ENCODE measurements at regions not wholly inside any gene's neighbourhood (a gene's known extent, or its start where the extent isn't known, plus 50 kb on each side); places are given as distances from the start of the nearest gene placed in this dataset.

DNA sequence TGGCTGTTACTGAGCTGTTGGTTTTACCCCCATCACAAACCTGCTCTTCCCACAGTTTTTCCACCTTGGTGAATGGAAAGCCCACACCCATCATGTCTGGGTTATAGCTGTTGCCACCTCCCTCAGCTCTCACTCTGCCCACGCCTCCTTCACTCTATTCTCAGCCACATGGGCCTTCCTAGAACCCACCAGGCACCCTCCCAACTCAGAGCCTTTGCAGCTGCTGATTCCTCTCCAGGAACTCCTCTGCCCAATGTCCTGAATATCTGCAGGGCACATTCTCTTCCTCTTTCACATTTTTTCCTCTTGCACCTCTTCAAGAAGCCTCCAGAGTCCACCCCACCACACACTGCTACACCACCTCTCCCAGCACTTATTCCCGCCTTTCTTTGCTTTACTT lies 177.4 kb downstream of the TBXT start:
- Mint-ChIP-seq H3K36me3 (ENCODE audit: low read depth) (no peaks in the 10 kb centered on the region), H3K27ac (no peak overlapping the region), H3K4me1 (peaks cover 11% of the 10 kb centered on the region), H3K4me3 (no peak overlapping the region), H3K9me3 (no peaks in the 10 kb centered on the region), H3K27me3 (peaks cover 40% of the 10 kb centered on the region)
- DNase-seq (no peak), ATAC-seq (no peak)

DNA sequence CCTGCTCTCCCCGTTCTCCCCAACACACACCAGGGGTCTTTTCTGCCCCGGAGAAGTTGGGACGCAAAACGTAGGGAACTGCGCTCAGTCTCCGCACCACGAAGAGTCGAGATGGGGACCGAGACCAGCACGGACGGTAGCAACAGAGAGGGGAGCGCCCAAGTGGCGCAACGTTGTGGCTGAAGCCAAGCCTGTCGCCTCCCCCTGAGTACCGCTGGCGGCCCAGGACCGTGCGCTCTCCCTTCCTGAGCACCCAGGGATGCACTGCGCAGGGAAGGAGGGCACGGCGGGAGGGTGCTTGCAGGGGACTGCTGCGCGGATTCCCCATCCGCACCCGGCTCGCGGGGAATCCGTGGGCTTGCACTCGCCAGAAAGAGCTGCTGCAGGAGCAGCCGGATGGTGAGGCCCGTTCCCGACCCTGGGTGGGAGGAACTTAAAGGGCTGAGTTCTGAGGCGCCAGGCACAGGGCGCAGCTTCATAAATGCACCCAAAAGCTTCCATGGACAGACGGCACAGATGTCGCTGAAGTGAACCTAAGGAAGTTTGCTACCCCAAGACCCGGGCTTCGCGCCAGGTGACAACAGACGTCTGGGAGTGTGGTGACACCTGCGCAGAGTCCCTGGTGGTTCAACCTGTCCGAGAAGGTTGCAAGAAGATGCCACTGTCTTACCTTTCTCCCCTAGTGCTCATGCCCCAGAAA lies 178.7 kb downstream of the TBXT start:
- Mint-ChIP-seq H3K27me3 (peaks cover 43% of the 10 kb centered on the region), H3K4me1 (peaks cover 11% of the 10 kb centered on the region), H3K27ac (no peak overlapping the region), H3K4me3 (no peak overlapping the region), H3K36me3 (ENCODE audit: low read depth) (no peaks in the 10 kb centered on the region), H3K9me3 (no peaks in the 10 kb centered on the region)
- DNase-seq (no peak), ATAC-seq (peak; percentile 10)

DNA sequence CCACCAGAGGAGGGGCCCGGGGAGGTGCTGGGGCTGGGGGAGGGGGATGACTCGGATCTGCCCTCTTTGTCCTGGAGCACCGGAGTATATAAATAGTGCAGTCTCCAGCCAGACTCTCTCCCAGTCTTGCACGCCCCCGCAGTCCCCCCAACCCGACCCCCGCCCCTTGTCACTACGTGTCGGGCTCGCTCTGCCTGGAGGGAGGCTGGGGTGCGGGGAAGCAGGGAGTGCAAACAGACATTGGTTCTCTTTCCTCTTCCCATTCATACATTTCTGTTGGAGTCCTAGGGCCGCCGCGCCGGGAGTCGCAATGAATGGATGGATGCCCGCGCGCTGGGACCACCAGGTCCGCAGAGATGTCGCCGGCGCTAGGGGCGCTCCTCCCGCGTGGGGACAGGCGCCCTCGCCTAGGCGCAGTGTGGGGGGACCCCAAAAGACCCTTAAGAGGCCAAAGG lies 179.3 kb downstream of the TBXT start:
- Mint-ChIP-seq H3K9me3 (no peaks in the 10 kb centered on the region), H3K4me3 (no peak overlapping the region), H3K27ac (no peak overlapping the region), H3K27me3 (peaks cover 46% of the 10 kb centered on the region), H3K36me3 (ENCODE audit: low read depth) (no peaks in the 10 kb centered on the region), H3K4me1 (peaks cover 11% of the 10 kb centered on the region)
- ATAC-seq (no peak), DNase-seq (no peak)

DNA sequence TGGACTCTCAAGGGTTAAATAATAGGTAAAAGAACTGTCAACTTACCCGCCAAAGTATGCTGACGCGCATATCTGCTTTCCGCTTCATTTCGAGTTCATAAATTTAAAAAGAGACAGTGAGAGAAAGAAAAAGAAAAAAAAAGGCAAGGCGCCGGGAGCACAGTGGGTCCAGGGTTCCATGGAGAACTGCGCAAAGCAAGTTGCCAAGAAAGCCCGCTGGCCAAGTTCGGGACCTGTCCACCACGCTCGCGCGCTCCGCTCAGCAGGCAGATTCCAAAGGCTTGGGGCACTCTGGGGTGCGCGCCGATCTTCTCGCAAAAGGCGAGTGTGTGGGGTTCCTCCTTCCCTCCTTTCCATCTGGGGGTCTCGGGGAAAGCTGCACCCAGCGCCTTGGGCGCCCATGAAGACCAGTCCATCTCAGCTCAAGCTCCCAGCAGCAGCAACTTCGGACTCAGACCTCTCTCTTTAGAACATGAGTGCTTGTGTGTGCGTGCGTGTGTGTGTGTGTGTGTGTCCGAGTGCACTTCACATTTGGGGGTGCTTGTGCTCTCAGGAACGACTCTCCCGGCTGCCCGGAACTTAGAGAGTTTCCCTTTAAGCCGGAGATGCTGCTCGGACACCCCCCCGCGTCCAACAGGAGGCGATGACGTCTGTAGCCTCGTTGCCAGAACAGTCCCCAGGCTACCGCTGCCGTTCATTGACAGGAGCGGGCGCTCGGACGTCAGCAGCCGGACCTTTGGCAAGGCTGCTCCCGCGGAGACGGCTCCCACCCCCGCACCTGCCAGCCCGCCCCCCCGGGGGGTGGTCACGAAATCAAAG lies 180.0 kb downstream of the TBXT start:
- peaks cover 46% of the 10 kb centered on the region for H3K27me3 Mint-ChIP-seq
- no peak overlapping the region for H3K4me3 Mint-ChIP-seq
- no peak for DNase-seq
- H3K36me3 Mint-ChIP-seq (ENCODE audit: low read depth), result no peaks in the 10 kb centered on the region
- no peak overlapping the region for H3K27ac Mint-ChIP-seq
- ATAC-seq, result no peak
- peaks cover 11% of the 10 kb centered on the region for H3K4me1 Mint-ChIP-seq
- no peaks in the 10 kb centered on the region for H3K9me3 Mint-ChIP-seq

DNA sequence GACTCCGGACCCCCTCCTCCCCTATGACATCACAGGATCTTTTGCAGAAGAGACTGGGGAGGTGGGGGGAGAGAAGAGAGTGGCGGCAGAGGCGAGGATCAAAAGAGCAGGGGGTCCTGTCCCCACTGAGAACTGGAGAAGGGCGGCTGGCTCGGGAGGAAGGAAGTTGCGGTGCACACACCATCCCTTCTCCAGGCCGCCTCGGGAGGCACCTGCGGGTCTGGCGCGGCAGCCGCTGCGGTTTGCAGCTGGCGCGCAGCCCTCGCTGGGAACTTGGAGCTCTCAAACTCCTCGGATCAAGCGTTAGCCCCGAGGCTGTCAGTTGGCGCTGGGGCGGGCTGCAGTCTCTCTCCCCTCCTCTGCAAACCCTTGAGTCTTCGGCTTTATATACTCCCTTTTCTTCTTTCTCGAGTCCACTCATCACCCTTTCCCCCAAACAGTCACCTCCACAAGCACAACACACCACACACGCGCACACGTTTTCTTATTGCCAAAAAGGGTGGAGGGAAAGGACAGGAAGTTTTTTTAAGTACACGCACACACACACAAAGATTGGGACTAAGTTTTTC lies 180.7 kb downstream of the TBXT start:
- DNase-seq (no peak), ATAC-seq (no peak)
- Mint-ChIP-seq H3K4me1 (peaks cover 11% of the 10 kb centered on the region), H3K36me3 (ENCODE audit: low read depth) (no peaks in the 10 kb centered on the region), H3K9me3 (no peaks in the 10 kb centered on the region), H3K27ac (no peak overlapping the region), H3K27me3 (peaks cover 46% of the 10 kb centered on the region), H3K4me3 (no peak overlapping the region)

DNA sequence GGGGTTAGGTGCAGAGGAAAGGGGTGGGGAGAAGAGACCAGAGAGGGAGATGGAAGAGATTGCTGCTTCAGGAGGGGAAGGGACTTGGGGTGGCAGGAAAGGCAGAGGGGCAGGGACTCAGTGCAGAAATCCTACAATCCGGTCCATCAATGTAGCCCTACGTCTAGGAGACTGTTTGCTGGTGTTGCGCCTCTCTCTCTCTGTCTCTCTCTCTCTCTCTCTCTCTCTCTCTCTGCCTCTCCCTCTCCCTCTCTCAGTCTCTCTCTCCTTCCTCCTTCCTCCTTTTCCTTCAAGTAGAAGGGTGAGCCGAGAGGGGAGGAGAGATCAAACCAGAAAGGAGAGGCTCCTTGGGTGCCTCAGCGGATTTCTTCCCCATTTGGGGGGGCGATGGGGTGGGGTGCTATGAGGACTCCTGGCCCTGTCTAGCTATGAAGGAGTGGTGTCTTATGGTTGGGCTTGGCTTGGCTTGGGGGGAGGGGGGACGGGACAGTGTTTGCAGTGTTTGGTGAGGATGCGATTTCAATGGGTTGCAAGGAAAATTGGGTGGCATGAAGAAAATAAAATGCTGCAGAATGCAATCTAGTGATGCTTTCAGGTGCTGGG lies 181.2 kb downstream of the TBXT start:
- Mint-ChIP-seq H3K27me3 (peaks cover 46% of the 10 kb centered on the region), H3K4me3 (no peak overlapping the region), H3K4me1 (peaks cover 11% of the 10 kb centered on the region)

DNA sequence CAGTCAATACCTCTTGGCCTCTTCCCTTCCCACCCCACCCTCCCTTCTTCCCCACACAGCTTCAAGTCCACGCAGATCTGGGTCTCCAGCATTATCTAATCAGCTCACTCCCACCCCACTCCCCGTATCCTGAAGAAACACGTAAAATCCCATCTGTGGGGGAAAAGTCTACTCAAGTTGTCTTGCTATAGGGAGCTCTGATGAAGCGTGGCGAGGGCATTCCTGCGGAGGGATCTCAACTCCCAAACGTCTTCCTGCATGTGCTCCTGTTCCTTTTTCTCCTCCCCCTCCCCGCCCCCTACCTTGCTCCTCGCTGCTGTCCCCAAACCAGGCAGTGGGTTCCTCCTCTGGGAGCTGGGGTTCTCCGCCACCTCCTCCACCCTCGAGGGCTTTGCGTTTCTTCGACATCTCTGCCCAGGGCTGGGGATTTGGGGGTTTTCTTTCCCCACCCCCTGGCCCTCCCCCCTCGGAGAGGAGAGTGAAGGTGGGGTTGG lies 181.8 kb downstream of the TBXT start:
- Mint-ChIP-seq H3K9me3 (no peaks in the 10 kb centered on the region), H3K27ac (no peak overlapping the region), H3K36me3 (ENCODE audit: low read depth) (no peaks in the 10 kb centered on the region), H3K4me3 (no peak overlapping the region), H3K4me1 (peaks cover 11% of the 10 kb centered on the region), H3K27me3 (peaks cover 42% of the 10 kb centered on the region)
- ATAC-seq (no peak), DNase-seq (no peak)

More for the DNA sequence above, 181.2 kb downstream of the TBXT start:
- DNase-seq (no peak), ATAC-seq (no peak)
- H3K27ac Mint-ChIP-seq, result no peak overlapping the region
- no peaks in the 10 kb centered on the region for H3K36me3 Mint-ChIP-seq (ENCODE audit: low read depth)
- no peaks in the 10 kb centered on the region for H3K9me3 Mint-ChIP-seq

DNA sequence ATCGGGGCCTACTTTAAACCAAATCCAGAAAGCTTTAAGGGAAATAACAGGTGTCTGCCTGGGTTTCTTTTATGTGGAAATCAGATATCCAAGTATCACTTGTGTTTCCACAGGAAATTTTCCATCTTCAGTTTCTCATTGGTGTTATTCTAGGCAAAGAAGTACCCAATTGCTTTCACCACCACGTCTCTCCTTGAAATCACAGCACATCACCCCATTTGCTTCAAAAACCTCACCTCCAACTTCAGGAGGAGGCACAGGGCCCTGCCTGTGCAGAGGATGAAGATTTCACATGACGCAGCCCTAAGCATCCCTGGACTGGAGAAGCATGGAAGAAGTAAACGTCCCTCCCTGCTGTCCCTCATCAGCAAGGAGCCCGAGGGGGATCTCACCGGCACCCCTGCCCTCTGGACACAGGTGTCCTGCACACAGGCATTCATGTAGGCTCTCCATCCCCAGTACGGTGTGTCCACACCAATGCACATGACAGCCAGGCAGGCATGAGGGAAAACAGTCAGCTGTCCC lies 182.3 kb downstream of the TBXT start:
- Mint-ChIP-seq H3K27me3 (peaks cover 39% of the 10 kb centered on the region), H3K4me3 (no peak overlapping the region), H3K4me1 (peaks cover 11% of the 10 kb centered on the region), H3K36me3 (ENCODE audit: low read depth) (no peaks in the 10 kb centered on the region), H3K27ac (no peak overlapping the region), H3K9me3 (no peaks in the 10 kb centered on the region)
- ATAC-seq, result no peak
- no peak for DNase-seq

DNA sequence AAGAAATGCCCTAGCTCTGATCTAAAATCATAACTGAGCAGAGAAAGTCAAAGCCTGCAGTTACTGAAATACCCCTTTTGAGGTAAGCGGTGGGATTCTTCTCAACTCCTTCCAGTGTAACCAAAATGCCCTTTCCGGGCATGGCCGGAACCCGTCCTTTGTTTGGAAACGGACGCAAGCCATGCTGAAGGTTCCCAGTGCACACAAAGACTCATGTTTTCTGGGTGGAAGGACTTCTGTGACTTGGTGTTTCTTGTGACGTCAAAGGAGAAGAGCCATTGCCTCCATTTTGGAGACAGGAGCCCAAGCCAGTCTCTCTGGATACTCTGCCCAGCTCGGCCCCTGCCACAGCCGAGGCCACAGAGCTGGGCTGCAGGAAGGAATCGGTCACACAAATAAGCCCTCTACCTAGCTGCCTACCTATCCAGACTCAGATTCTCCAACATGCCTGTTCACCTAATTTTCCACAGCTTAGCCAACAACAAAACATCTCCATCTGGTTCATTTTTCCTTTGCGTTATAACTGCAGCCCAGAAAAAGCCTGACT lies 182.8 kb downstream of the TBXT start:
- no peaks in the 10 kb centered on the region for H3K9me3 Mint-ChIP-seq
- peaks cover 33% of the 10 kb centered on the region for H3K27me3 Mint-ChIP-seq
- peaks cover 11% of the 10 kb centered on the region for H3K4me1 Mint-ChIP-seq
- H3K36me3 Mint-ChIP-seq (ENCODE audit: low read depth), result no peaks in the 10 kb centered on the region
- no peak overlapping the region for H3K27ac Mint-ChIP-seq
- ATAC-seq, result no peak
- DNase-seq, result no peak
- no peak overlapping the region for H3K4me3 Mint-ChIP-seq

DNA sequence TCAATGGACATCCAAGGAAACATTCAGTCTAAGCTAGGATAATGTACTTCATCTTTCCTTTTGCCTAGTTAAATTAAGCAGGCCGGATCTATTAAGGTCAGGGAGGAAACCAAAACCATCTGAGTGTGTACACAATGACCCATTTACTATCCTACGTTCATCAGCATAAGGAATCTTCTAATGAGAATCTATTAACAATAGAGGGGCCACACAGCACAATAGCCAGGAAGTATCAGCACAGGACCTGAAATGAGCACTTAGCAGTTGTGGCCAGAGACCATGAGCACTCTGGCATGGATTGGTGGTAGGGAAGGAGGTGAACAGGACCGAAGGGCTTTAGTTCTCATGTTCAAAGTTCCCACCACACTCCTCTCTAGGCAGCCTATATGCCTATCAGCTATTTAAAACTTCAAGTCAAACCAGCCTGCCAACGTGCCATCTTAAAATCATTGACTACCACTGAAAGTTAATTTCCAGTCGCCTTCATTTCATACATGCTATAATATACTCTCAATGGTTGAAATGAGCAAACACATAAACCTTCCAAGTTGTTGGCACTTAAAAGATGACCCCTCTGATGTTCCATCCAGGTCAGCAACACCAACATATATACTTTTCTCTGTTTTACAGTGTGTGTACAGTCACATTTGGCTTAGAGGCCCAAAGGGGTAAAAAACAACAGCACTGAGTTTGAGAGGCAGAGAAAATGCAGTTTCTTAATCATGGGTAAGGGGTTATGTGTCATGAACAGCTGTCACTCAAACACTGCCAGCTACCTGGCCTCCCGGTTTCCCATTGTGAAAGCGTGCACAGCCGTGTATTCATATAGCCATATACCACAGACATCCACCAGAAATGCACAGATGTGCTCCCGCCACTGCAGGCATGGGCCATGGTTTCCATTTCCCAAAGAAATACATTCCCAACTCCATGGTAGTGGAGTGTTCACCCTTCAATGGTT lies 184.3 kb downstream of the TBXT start:
- Mint-ChIP-seq H3K27ac (no peak overlapping the region), H3K4me1 (peaks cover 11% of the 10 kb centered on the region), H3K27me3 (peaks cover 28% of the 10 kb centered on the region), H3K9me3 (no peaks in the 10 kb centered on the region), H3K4me3 (no peak overlapping the region), H3K36me3 (ENCODE audit: low read depth) (no peaks in the 10 kb centered on the region)
- DNase-seq, result no peak
- ATAC-seq, result no peak

DNA sequence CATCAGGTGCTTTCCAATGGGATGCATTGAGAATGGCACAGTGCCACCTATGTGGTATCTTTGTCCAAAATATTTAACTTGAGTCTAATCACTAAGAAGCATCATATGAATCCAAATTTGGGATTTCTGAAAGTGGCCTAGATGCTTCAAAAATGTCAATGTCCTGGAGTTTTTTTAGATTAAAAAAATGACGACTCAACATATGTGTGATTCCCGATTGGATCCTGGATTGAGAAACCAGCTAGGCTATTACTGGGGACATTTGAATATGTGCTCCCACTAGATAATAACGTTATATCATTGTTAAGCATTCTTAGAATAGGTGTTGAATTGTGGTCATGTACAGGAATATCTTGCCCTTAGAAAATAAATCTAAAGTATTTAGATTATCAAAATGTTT lies 189.2 kb downstream of the TBXT start:
- Mint-ChIP-seq H3K36me3 (ENCODE audit: low read depth) (no peaks in the 10 kb centered on the region), H3K27me3 (no peaks in the 10 kb centered on the region), H3K4me3 (no peak overlapping the region), H3K27ac (no peak overlapping the region), H3K4me1 (no peaks in the 10 kb centered on the region), H3K9me3 (no peaks in the 10 kb centered on the region)
- ATAC-seq (no peak), DNase-seq (no peak)

DNA sequence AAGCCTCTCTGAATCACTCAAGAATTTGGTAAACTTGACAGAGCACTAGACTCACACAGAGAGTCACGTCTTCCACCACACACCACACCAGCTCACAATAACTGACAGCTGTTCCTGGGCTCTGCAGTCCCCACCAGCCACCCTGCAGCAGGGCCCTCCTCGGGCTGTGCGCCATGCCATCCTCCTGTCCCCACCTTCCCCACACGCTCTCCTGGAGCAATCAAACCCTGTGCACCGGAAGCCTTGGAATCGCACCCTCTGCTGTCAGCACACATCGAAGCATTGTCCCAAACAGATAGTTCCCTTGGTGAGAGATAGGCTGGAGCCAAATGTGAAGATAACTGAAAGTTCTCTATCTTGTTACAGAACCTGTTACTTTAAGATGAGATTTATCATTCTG lies 191.0 kb downstream of the TBXT start:
- ATAC-seq, result no peak
- H3K27me3 Mint-ChIP-seq, result no peaks in the 10 kb centered on the region

DNA sequence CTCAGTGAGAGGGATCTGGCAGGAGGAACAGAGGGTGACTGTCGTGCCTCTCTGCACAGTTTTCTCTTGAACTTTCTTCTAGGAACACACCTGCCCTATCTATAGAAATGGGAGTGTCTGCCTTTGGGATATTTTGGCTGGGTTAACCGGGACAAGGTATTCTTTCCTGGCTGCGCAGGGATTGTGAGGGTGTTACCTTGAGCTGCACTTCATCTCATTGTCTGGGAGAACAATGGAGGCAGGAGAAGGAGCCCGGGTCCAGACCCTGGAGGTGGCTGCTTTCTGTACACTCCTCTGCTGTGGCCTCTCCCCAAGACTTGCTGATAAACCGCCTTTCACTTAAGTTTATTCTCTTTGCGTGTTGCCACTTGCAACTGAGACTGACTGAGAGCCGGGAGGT lies 192.8 kb downstream of the TBXT start:
- no peak overlapping the region for H3K27ac Mint-ChIP-seq
- no peaks in the 10 kb centered on the region for H3K27me3 Mint-ChIP-seq
- ATAC-seq (no peak), DNase-seq (no peak)
- no peaks in the 10 kb centered on the region for H3K9me3 Mint-ChIP-seq
- H3K4me1 Mint-ChIP-seq, result no peaks in the 10 kb centered on the region
- no peak overlapping the region for H3K4me3 Mint-ChIP-seq
- H3K36me3 Mint-ChIP-seq (ENCODE audit: low read depth), result no peaks in the 10 kb centered on the region

More for the DNA sequence above, 191.0 kb downstream of the TBXT start:
- no peaks in the 10 kb centered on the region for H3K36me3 Mint-ChIP-seq (ENCODE audit: low read depth)
- H3K9me3 Mint-ChIP-seq, result no peaks in the 10 kb centered on the region
- H3K4me3 Mint-ChIP-seq, result no peak overlapping the region
- no peak for DNase-seq
- no peaks in the 10 kb centered on the region for H3K4me1 Mint-ChIP-seq
- H3K27ac Mint-ChIP-seq, result no peak overlapping the region

Measured in activated naive CD8-positive, alpha-beta T cell treated with anti-CD3 and anti-CD28 coated beads, Interleukin-2, amount 50 U/mL, for 24 hours (primary cell).